C4-2B (cell line): ENCODE measurements at regions not wholly inside any gene's neighbourhood (a gene's known extent, or its start where the extent isn't known, plus 50 kb on each side); places are given as distances from the start of the nearest gene placed in this dataset.

Experiments
- ZFX ChIP-seq: fragments of 450-650 bp; IDR thresholded peaks from 2 replicates; pipeline ENCODE4 v1.6.1; 2017
- TF ChIP-seq, protein P1 (sequence below): fragments of 450-650 bp; conservative IDR thresholded peaks from 2 replicates; pipeline ENCODE4 v1.5.1; 2017; ENCODE audit warnings: mild to moderate bottlenecking

DNA sequence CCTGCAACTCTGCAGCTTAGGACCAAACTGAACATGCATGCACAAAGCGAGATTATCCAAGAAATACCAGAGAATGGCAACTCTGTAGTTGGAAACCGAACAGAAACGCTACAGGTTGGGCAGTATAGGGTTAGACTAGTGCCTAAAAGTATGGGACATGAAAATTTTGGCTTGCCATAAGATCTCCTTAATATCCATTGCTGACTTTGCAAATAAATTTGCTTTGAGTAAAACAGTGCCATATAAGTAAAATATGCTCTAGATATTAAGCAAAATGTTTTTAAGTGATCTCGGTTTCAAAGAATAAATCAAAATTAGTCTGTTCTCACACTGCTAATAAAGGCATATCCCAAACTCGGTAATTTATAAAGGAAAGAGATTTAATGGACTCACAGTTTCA, 456.0 kb downstream of the PRDM9 start:
- TF ChIP-seq, protein P1, sequence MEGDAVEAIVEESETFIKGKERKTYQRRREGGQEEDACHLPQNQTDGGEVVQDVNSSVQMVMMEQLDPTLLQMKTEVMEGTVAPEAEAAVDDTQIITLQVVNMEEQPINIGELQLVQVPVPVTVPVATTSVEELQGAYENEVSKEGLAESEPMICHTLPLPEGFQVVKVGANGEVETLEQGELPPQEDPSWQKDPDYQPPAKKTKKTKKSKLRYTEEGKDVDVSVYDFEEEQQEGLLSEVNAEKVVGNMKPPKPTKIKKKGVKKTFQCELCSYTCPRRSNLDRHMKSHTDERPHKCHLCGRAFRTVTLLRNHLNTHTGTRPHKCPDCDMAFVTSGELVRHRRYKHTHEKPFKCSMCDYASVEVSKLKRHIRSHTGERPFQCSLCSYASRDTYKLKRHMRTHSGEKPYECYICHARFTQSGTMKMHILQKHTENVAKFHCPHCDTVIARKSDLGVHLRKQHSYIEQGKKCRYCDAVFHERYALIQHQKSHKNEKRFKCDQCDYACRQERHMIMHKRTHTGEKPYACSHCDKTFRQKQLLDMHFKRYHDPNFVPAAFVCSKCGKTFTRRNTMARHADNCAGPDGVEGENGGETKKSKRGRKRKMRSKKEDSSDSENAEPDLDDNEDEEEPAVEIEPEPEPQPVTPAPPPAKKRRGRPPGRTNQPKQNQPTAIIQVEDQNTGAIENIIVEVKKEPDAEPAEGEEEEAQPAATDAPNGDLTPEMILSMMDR = no peak
- TF ChIP-seq ZFX = no peak
